GM18526 (cell line): ENCODE measurements at regions not wholly inside any gene's neighbourhood (a gene's known extent, or its start where the extent isn't known, plus 50 kb on each side); places are given as distances from the start of the nearest gene placed in this dataset.

Experiments
- POLR2A ChIP-seq: IDR thresholded peaks from 3 replicates; pipeline ENCODE4 v1.6.1; 2011; ENCODE audit not compliant: insufficient read length; ENCODE audit errors: extremely low read depth

GRCh38 chr9:129478461-129478860 lies 142.4 kb downstream of the C9orf50 start:
- no peak for TF ChIP-seq POLR2A

- no peak for TF ChIP-seq POLR2A
These were observed 143.9 kb downstream of the C9orf50 start for GRCh38 chr9:129476821-129477611.

- no peak for TF ChIP-seq POLR2A
These were observed 146.0 kb downstream of the C9orf50 start for GRCh38 chr9:129474740-129475404.

- no peak for TF ChIP-seq POLR2A
These were observed 147.2 kb downstream of the C9orf50 start for GRCh38 chr9:129473523-129474244.

GRCh38 chr9:129472651-129473102 lies 148.2 kb downstream of the C9orf50 start:
- TF ChIP-seq POLR2A: no peak

- TF ChIP-seq POLR2A: no peak
These were observed 149.5 kb downstream of the C9orf50 start for GRCh38 chr9:129471201-129472019.

- TF ChIP-seq POLR2A: no peak
These were observed 150.9 kb downstream of the C9orf50 start for GRCh38 chr9:129469988-129470316.

GRCh38 chr9:129469188-129469987 lies 151.5 kb downstream of the C9orf50 start:
- TF ChIP-seq POLR2A: no peak

- no peak for TF ChIP-seq POLR2A
These were observed 152.9 kb downstream of the C9orf50 start for GRCh38 chr9:129467739-129468666.

- no peak for TF ChIP-seq POLR2A
These were observed 153.8 kb downstream of the C9orf50 start for GRCh38 chr9:129467004-129467588.

GRCh38 chr9:129465834-129466535 lies 154.9 kb downstream of the C9orf50 start:
- TF ChIP-seq POLR2A: no peak
